Skeletal muscle satellite cell (primary cell): ENCODE measurements at regions not wholly inside any gene's neighbourhood (a gene's known extent, or its start where the extent isn't known, plus 50 kb on each side); places are given as distances from the start of the nearest gene placed in this dataset.
"Not testable (repeated sequence)": the region's sequence is repeated elsewhere in the genome, so short reads cannot be mapped to it uniquely, and the experiment has no call there.

ENCODE experiments used
- H3K27me3 ChIP-seq: 2 replicates; pipeline ENCODE4 v1.7.0; 2013; ENCODE audit warnings: low read length; ENCODE audit not compliant: control insufficient read depth, insufficient read depth
- H3K36me3 ChIP-seq: 2 replicates; pipeline ENCODE4 v1.7.0; 2013; ENCODE audit warnings: mild to moderate bottlenecking, control low read depth, low read length; ENCODE audit not compliant: insufficient read depth
- H3K4me1 ChIP-seq: 2 replicates; pipeline ENCODE4 v1.7.0; 2013; ENCODE audit warnings: low read length; ENCODE audit not compliant: control insufficient read depth, insufficient read depth
- H3K4me2 ChIP-seq: 2 replicates; pipeline ENCODE4 v1.7.0; 2013; ENCODE audit warnings: mild to moderate bottlenecking, low read length
- H3K4me3 ChIP-seq: 2 replicates; pipeline ENCODE4 v1.7.0; 2013; ENCODE audit warnings: low read length
- H3K9ac ChIP-seq: 2 replicates; pipeline ENCODE4 v1.7.0; 2013; ENCODE audit warnings: mild to moderate bottlenecking, low read depth, low read length, moderate library complexity
- H3K9me3 ChIP-seq: replicated peaks from 2 replicates; pipeline ENCODE4 v1.7.0; 2013; ENCODE audit warnings: mild to moderate bottlenecking, control low read depth, low read length

DNA sequence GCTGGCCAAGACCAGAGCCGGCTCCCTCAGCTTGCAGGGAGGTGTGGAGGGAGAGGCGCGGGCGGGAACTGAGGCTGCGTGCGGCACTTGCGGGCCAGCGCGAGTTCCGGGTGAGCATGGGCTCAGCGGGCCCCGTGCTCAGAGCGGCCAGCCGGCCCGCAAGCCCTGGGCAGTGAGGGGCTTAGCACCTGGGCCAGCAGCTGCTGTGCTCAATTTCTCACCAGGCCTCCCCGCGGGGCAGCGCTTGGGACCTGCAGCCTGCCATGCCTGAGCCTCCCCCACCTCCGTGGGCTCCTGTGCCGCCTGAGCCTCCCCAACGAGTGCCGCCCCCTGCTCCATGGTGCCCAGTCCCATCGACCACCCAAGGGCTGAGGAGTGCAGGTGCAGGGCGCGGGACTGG is 369.2 kb upstream of the NRG3 start:
- H3K4me3 ChIP-seq, H3K36me3 ChIP-seq, H3K4me1 ChIP-seq, H3K9ac ChIP-seq, H3K4me2 ChIP-seq, H3K27me3 ChIP-seq, H3K9me3 ChIP-seq: not testable (repeated sequence)

DNA sequence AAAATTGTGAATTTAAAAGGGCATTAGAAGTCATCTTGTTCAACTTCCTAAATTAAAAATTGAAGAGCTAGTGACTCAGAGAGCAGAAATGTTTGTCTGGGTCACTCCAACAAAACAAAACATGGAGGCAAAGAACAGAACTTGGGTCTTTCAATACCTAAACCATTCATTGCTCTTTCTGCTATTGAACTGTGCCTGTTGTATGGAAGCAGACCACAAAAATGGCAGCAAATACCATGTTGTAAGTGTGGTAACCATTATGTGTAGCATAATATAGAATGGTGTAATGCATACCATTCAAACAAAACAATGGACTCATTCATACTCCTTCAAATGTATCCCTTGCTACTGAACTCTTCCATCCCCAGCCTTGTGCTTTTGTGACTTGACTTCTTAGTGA is 360.2 kb upstream of the NRG3 start:
- Histone ChIP-seq H3K36me3 (no peaks in the 10 kb centered on the region), H3K4me2 (no peak overlapping the region), H3K4me1 (no peaks in the 10 kb centered on the region), H3K27me3 (no peaks in the 10 kb centered on the region), H3K9me3 (no peaks in the 10 kb centered on the region), H3K4me3 (no peak overlapping the region), H3K9ac (no peak overlapping the region)

DNA sequence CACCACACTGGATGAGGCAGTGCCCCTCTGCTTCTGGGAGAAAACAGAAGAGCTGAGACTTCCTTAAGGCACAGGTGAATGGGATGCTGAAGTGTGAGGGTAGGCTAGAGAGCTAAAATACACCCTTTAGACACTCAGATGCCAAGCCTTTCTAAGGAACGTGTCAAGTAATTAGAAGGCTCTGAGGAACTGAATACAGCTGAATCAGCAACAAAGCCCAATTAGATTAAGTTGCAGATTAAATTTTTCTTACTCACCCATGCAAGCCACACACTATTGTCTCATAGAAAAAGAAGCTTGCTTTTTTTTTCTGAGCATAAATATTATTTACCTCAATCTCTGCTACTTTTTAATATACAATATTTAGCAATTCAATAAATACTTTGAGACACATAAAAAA is 354.3 kb upstream of the NRG3 start:
- no peaks in the 10 kb centered on the region for H3K27me3 ChIP-seq
- H3K4me3 ChIP-seq, result no peak overlapping the region
- no peak overlapping the region for H3K4me2 ChIP-seq
- no peaks in the 10 kb centered on the region for H3K9me3 ChIP-seq
- no peaks in the 10 kb centered on the region for H3K36me3 ChIP-seq
- no peaks in the 10 kb centered on the region for H3K4me1 ChIP-seq
- H3K9ac ChIP-seq, result no peak overlapping the region

DNA sequence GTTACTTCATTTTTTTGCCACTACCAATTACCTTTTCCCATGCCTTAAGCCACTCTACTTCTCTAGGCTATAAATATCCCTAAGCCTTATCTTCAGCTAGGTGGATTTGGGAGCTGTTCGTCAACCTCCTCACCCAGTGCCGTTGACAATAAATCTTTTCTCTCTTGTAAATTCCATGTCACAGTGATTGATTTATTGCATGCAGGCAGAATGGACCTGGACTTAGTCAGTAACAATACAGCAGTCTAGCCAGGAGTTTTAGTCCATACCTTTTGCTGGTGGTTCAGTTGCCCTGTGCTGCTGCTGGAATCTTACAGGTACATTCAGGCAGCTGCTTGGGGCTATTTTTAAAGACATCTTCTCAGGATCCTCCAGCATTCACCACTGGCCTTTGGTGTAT is 350.5 kb upstream of the NRG3 start:
- H3K4me3 ChIP-seq, result no peak overlapping the region
- H3K36me3 ChIP-seq, result no peaks in the 10 kb centered on the region
- no peaks in the 10 kb centered on the region for H3K4me1 ChIP-seq
- H3K9me3 ChIP-seq, result peaks cover 5% of the 10 kb centered on the region
- no peaks in the 10 kb centered on the region for H3K27me3 ChIP-seq
- H3K4me2 ChIP-seq, result no peak overlapping the region
- no peak overlapping the region for H3K9ac ChIP-seq

DNA sequence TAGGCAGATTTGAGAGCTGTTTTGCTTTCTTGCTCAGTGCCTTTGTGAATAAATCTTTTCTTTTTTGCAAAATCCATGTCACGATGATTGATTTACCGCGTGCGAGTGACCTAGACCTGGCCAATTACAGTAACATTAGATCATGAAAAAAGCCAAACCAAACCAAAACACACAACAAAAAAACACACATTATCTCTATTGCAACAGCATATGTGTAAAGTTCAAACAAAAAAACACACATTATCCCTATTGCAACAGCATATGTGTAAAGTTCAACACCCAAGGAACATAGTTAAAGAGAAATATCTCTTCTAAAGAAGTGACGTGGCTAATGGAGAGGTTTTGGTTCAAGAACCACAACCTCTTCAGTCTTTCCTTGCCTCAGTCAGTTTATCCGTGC is 342.6 kb upstream of the NRG3 start:
- no peaks in the 10 kb centered on the region for H3K36me3 ChIP-seq
- no peaks in the 10 kb centered on the region for H3K4me1 ChIP-seq
- H3K4me2 ChIP-seq, result no peak overlapping the region
- H3K9ac ChIP-seq, result no peak overlapping the region
- H3K9me3 ChIP-seq, result peaks cover 17% of the 10 kb centered on the region
- no peaks in the 10 kb centered on the region for H3K27me3 ChIP-seq
- H3K4me3 ChIP-seq, result no peak overlapping the region

DNA sequence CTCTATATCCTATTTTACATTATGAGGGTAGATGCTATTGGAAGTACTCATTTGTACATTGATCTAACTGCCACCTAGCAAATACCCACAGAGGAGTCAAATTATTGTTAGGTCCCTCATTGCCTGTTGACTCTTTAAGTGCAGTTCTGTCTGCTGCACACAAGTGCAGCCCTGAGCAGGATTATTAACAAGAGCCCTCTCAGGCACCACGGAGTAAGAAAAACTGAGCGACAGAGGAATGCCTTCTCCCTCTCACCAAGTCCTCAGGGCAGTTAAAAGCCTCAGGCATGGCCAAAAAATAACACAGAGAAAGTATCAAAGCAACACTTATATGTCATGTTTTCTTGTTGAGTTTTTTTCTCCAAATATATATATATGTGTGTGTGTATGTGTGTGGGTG is 340.0 kb upstream of the NRG3 start:
- Histone ChIP-seq H3K27me3 (no peaks in the 10 kb centered on the region), H3K4me1 (no peaks in the 10 kb centered on the region), H3K4me3 (no peak overlapping the region), H3K9ac (no peak overlapping the region), H3K36me3 (no peaks in the 10 kb centered on the region), H3K4me2 (no peak overlapping the region), H3K9me3 (peaks cover 8% of the 10 kb centered on the region)

DNA sequence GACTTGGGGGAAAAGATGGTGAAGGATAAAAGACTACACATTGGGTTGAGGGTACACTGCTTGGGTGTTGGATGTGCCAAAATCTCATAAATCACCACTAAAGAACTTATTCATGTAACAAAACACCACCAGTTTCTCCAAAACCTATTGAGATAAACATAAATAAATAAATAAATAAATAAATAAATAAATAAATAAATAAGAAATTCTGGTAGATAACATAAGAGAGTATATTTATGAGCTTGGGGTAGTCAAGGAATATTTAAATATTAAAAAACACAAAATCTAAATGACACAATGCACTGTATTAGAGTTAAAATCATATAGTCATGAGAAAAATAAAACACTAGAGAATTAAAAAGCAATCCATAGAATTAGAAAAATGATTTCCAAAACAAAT is 333.5 kb upstream of the NRG3 start:
- no peaks in the 10 kb centered on the region for H3K4me1 ChIP-seq
- no peak overlapping the region for H3K4me3 ChIP-seq
- no peaks in the 10 kb centered on the region for H3K9me3 ChIP-seq
- H3K36me3 ChIP-seq, result no peaks in the 10 kb centered on the region
- H3K27me3 ChIP-seq, result no peaks in the 10 kb centered on the region
- no peak overlapping the region for H3K4me2 ChIP-seq
- no peak overlapping the region for H3K9ac ChIP-seq

DNA sequence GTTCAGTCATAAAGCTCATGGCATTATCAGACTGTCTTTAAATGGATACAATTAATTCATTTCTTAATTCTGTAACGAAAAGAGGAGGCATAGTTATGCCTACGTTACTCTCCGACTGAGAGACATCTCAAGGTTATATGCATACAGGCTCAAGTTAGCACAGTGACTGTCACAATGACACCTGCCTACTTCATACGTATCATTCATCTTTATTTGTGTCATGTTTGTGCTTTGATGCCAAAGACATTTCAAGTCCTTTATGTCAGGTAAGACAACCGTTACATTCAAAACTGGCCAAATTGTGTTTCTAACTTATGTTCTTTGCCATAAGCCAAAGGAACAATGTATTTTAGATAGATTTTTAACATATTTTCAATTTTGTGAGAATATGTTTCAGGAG is 328.8 kb upstream of the NRG3 start:
- Histone ChIP-seq H3K27me3 (no peaks in the 10 kb centered on the region), H3K4me1 (no peaks in the 10 kb centered on the region), H3K9me3 (no peaks in the 10 kb centered on the region), H3K9ac (no peak overlapping the region), H3K4me2 (no peak overlapping the region), H3K36me3 (no peaks in the 10 kb centered on the region), H3K4me3 (no peak overlapping the region)

DNA sequence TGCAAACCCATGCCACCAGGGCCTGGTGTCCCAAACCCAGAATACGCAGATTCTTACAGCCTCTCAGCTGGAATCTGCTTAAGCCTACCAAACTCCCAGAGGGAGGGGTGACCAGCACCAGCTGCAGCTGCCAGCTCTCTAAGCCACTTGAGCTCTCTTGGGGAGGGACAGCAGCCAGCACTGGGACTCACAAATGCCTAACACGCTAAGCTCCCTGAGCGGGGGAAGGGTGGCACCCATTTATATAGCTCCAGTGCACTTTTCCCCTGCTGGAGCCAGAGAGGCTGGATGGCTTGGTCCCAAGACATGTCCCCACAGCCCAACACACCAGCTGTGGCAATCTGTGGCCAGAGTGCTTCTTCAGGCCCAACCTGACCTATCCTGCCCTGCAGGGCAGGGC is 326.8 kb upstream of the NRG3 start:
- Histone ChIP-seq H3K4me1 (no peaks in the 10 kb centered on the region), H3K36me3 (no peaks in the 10 kb centered on the region), H3K9ac (no peak overlapping the region), H3K27me3 (no peaks in the 10 kb centered on the region), H3K4me2 (no peak overlapping the region), H3K9me3 (no peaks in the 10 kb centered on the region), H3K4me3 (no peak overlapping the region)

DNA sequence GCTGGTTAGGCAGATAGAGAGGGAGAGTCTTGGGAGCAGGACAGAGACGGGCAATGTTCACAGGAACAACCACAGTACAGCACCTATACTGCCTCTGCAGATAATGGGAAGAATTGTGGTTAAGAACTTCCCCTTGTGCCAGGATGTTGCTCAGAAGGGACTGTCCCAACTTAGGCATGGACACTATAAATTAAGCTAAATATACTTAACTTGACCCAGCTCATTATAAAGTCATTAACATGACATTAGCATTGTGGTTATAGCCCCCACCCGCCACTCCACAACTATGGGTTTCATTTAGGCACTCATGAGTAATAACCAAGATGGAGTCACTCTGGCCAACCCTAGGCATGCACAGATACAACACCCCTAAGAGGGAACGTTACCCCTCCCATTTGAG is 310.9 kb upstream of the NRG3 start:
- no peaks in the 10 kb centered on the region for H3K4me1 ChIP-seq
- no peaks in the 10 kb centered on the region for H3K9me3 ChIP-seq
- no peaks in the 10 kb centered on the region for H3K27me3 ChIP-seq

DNA sequence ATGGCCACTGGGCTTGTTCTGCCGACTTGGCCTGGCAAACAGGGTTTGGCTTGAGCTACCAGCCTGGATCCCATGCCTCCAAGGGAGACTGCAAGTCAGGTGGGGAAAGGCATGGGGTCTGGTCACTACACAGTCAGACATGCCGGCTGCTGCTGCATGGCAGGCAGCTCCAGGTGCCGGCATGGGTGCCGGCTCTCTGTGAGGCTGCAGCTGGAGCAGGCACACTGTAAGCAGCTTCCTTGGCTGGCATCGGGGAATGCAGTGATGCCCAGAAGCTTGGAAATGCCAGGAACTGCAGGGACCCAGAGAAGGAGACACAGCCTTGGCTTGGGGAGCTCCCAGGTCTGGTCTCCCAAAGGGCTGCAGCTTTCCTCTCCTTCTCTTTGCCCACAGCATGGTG is 305.5 kb upstream of the NRG3 start:
- Histone ChIP-seq H3K9ac (no peak overlapping the region), H3K4me2 (no peak overlapping the region), H3K4me1 (no peaks in the 10 kb centered on the region), H3K27me3 (no peaks in the 10 kb centered on the region), H3K36me3 (no peaks in the 10 kb centered on the region), H3K4me3 (no peak overlapping the region), H3K9me3 (peaks cover 6% of the 10 kb centered on the region)

More for the DNA sequence above, 310.9 kb upstream of the NRG3 start:
- H3K4me2 ChIP-seq, result no peak overlapping the region
- no peak overlapping the region for H3K4me3 ChIP-seq
- H3K9ac ChIP-seq, result no peak overlapping the region
- H3K36me3 ChIP-seq, result no peaks in the 10 kb centered on the region

DNA sequence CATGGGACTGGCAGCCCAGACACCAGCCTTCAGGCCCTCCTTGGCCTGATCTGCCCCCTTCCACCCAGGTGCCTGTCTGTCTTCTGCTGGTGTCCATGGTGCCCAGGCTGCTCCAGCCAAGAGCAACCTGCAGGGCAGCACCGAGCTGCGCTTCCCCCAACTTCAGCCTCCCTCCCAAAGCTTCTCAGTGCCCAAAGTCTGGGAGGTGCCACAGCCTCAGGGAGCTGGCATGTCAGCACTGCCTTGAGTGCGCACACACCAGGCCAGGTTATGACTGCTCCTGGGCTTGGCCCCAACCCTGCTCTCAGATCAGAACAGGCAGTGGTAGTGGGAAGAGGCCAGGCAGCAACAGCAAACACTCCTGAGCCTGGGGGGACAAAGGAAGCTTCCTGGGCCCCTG is 304.6 kb upstream of the NRG3 start:
- Histone ChIP-seq H3K36me3 (no peaks in the 10 kb centered on the region), H3K4me3 (no peak overlapping the region), H3K4me1 (no peaks in the 10 kb centered on the region), H3K4me2 (no peak overlapping the region), H3K9ac (no peak overlapping the region), H3K27me3 (no peaks in the 10 kb centered on the region), H3K9me3 (peaks cover 11% of the 10 kb centered on the region)
